GM19397 (cell line): ENCODE measurements at regions not wholly inside any gene's neighbourhood (a gene's known extent, or its start where the extent isn't known, plus 50 kb on each side); places are given as distances from the start of the nearest gene placed in this dataset.

Source experiments
- ATAC-seq: cut with Tn5 transposase; IDR thresholded peaks from one replicate; pipeline ENCODE4 v1.9.1; 2021; ENCODE audit warnings: mild to moderate bottlenecking, moderate library complexity; ENCODE audit not compliant: unreplicated experiment

GRCh38 chr4:166481055-166481454 is 608.0 kb downstream of the TLL1 start:
- ATAC-seq, result no peak

- ATAC-seq, result peak; percentile 58
Observed at GRCh38 chr4:166481739-166482138, 608.7 kb downstream of the TLL1 start.

GRCh38 chr4:166482758-166483157 is 609.7 kb downstream of the TLL1 start:
- no peak for ATAC-seq

GRCh38 chr4:166491635-166492034 is 618.6 kb downstream of the TLL1 start:
- ATAC-seq, result no peak

DNA sequence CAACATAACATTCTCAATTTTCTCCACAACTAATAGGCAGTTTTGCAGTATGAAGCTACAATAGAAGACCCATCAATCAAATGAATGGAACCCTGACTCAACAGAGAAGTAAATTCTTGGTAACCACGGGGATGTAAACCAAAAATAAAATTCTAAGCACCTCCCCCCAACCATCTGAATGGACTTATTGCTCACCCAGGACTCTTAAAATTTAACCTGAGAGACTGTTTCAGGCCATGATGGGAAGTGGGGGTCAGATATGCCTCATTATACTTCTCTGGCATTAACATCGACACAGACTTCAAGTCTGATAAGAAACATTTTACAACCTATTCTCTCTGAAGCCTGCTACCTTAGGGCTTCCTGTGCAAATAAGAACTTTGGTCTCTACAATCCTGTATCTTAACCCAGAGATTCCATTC is 620.9 kb downstream of the TLL1 start:
- no peak for ATAC-seq

- ATAC-seq, result no peak
Observed at GRCh38 chr4:166498546-166498945, 625.5 kb downstream of the TLL1 start.

GRCh38 chr4:166499820-166500219 is 626.8 kb downstream of the TLL1 start:
- no peak for ATAC-seq

DNA sequence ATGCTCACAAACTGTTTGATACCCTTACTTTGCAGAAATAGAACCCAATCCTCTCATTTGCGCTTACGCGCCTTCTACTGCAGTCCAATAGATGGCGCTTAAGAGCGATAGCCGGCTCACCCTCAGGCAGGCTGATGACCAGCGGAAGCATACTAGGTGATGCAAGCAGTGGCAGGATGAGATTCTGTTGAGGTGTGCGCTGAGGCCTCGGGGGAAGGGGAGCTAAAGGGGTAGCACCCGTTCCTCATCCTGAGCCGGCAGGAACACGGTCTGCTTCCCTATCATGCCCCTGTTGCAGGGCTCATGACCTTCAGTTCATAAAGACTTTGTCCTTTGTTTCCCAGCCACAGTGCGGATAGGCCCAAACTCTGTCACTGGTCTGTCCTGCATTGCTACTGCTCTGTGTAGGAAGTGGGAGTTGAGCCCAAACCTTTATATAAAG is 628.9 kb downstream of the TLL1 start:
- ATAC-seq, result no peak

- ATAC-seq, result no peak
Observed at GRCh38 chr4:166502660-166503059, 629.6 kb downstream of the TLL1 start.

GRCh38 chr4:166506051-166506450 is 633.0 kb downstream of the TLL1 start:
- ATAC-seq, result no peak

DNA sequence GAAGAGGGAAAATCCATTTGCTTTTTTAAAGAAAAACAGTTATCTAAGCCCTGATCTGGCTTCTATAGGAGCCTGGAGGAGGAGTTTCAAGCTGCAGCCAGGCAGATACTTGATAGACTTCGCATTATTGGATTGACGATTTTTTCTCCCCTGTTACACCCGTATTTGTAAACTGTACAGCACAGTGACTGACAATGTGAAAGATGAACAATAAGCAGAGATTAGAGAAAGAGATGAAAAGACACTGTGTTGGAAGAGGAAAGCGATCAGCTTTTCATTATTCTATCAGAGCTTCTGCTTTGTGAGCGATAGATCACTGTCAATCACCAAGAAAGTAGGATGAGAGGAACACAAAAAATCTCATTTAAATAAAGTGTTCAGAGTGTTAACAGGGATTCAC is 639.2 kb downstream of the TLL1 start:
- no peak for ATAC-seq

GRCh38 chr4:166518315-166518714 is 645.3 kb downstream of the TLL1 start:
- no peak for ATAC-seq

DNA sequence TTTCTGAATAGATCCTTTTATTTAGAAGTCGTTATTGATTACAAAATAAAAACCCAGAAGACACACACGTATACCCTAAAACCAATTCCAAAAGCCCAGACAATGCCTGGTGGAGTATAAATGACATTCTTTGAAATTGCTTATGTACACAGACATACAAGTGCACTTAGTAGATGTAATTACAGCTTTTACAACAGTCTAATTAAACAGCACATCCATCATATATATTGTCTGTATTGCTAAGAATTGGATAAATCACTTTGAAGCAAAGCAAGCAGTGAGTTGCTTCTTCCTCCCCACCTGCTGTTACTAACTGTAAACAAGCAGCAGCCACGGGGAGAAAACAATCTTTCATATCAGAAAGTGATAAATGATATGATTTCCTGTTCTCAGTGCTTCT is 645.7 kb downstream of the TLL1 start:
- ATAC-seq, result no peak

DNA sequence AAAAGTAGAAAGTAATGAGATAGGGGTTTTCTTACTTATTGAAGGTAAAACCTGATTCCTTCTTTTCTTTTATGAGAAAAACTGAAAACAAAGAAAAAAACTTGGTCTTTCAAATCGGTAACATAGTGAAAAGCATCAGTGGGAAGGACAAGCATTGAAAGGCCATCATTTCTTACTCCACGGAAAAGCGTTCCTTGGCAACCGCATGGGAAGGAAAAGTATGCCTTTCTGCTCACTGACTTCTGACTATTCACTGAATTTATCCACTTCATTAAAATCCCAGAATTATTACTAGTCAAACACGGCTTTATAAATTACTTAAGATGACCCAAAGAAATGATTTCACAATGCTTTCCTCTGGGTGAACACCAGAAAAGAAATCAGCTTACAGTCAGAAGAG is 646.7 kb downstream of the TLL1 start:
- no peak for ATAC-seq

DNA sequence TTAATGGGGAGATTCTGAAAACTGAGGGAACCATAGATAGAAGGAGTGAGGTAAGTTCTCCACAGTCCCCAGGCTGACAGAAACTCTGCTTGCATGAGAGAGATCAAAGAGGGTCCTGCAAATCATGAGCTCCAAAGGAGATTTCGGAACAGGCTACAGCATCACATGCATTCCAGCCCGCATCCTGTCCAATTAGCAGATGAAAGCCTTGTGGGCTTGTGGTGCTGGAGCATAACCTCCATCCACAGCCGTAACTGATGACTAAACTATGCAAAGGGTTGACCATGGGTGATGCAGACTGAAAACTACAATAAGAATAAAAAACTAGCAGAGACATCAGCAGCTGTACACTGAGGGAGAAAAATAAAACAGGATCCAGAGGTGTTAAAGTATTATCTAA is 654.5 kb downstream of the TLL1 start:
- no peak for ATAC-seq

- no peak for ATAC-seq
Observed at GRCh38 chr4:166531703-166532102, 658.7 kb downstream of the TLL1 start.

DNA sequence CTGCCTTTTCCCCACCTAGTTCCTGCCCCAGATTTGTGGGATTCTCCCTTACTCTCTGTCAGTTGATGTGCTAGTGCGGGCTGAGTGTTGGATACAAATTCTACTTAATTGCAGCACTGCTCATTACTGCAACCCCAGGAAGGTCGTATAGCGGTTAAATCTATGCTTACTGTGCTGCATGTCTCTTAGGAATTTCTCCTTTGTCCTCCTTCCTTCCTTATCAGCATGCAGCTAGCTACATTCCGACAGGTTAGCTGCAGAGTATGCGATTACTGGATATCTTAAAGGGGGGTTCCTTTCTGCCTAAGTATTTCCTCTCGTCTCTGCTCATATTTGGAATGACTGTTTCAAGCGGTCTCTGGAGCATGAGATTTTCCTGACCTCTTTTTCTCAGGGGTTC is 662.8 kb downstream of the TLL1 start:
- no peak for ATAC-seq

DNA sequence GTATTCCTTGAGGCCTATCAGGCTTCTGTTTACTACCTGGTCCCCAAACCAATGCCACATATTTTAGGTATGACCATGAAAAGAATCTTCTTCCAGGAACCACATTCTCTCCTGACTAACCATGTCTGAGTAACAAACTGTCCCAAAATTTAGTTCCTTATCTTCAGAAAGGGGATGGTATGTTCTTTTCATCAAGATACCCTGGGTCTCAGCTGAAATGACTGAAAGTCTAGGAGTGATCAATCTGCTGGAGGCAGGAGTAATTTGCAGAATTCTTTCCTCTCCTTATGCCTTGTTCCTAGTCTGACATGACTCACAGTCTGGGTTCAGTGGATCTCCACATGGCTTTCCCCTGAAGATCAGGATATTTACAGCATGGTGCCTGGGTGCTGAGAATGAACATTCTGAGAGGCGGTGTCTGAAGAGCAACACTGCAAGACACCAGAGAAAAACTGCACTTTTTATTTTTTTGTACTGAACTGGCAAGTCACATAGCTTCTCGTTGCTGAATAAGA is 665.5 kb downstream of the TLL1 start:
- ATAC-seq, result no peak

DNA sequence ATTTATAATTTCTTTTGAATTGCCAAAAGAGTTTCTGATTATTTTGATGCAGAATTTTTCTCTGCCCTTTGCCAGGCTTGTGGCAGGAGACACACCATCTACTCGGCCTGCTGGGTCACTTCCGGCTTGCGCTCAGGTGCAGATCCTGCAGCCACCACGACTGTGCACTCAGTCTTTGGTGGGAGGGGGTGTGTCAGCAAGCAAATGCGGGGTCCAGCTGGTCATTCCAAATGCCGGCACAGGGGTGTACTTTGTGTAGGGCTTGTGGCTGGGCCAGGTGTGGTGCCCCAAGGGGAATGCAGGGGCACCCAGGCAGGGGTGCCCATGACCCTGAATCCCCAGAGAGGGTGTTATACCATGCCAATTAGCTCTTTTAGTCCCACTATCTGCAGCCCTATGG is 673.0 kb downstream of the TLL1 start:
- no peak for ATAC-seq

GRCh38 chr4:166577639-166578038 is 656.7 kb downstream of the SPOCK3 start:
- no peak for ATAC-seq

DNA sequence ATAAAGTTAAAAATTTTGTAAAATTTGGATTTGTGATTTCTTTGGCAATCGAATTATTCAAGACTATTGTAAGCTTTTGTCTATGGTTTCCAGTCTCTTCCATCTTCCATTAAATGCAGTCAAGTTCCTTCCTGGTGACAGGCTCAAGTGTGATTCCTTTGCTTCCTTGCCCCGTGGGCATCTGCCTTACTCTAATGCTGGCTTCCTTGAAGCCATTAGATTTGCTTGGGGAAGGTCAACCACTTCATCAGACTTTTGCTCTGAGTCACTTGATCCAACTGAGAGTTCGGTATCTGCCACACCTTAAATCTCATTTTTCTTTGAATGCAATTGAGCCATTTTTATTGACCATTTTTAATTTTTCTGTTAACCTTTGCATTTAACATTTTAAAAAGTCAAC is 648.8 kb downstream of the SPOCK3 start:
- no peak for ATAC-seq

- ATAC-seq, result peak; percentile 81
Observed at GRCh38 chr4:166594326-166594946, 639.9 kb downstream of the SPOCK3 start.

DNA sequence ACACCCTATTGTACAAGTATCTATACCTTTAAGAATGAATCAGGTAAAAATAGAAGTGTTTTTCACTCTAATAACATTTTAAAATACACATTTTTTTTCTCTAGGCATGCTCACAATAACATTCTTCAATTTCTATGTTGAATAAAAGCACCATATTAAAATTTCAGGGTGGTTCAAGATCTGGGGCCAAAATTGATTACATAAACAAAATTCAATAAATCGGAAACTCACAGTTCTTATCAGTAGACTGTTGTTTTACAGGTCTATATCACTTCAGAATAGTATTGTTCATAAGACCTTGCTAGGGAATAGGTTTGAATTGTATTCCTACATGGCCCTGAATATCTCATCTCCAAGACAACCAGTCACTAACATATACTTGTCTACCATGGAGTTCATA is 634.0 kb downstream of the SPOCK3 start:
- no peak for ATAC-seq
